Hematopoietic multipotent progenitor cell treated with erythropoietin and hydrocortisone succinate and interleukin-3 and kit ligand, for 6 days (in vitro differentiated cells): ENCODE measurements at regions not wholly inside any gene's neighbourhood (a gene's known extent, or its start where the extent isn't known, plus 50 kb on each side); places are given as distances from the start of the nearest gene placed in this dataset.

Experiments used
- DNase-seq: peaks from one replicate; pipeline ENCODE4 v3.0.0-alpha.2; 2015

DNA sequence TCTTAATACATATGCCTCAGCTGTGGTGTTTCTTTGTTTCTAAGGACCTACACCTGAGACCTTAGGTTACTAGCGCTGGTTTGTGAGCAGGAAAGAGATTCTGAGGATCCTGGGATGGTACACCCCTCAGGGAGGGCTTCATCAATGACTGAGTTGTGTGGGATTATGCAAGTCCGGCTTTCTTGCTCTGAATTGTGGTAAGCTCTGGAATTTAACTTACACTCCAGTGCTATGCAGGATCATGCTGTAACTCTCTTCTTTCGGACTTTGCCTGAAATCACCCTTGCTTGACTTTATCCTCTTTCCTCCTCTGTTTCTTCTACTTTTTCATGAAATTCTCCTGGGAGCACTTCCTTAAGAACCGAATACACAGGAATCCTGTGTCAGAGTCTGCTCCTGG lies 431.5 kb upstream of the BOD1L1 start:
- no peak for DNase-seq

DNA sequence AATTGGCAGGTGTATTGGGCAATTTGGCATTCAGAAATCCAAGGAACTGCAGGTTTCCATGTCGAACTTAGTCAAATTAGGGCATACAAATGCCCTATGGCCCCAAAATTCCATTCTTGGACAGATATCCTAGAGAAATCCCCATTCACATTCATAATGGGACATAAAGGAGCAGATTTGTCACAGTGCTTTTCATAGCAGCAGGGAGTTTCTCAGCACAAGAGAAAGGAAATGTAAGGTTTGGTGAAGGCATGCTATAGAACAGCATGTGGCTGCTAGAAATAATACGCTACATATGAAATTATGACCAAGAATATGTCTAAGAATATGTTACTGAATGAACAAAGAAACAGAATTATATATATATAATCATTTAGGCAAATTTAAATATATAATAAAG lies 437.5 kb upstream of the BOD1L1 start:
- DNase-seq: no peak

DNA sequence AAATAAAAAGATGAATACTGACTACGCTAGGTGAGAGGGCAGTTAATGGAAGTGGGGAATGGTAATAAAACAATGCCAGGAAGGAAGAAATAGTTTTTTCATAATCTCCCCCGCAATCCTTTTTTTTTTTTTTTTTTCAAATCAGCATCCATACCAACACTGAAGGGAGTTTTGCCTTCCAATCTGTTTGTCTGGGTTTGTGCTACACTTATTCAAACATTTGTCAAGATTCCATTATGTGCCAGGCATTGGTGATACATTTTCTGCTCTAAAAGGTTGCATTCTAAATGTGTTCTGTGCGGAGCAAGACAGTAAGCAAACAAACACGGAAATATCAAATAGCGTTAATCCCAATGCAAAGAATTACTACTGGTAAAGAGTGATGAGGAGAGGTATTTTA lies 437.9 kb upstream of the BOD1L1 start:
- no peak for DNase-seq

DNA sequence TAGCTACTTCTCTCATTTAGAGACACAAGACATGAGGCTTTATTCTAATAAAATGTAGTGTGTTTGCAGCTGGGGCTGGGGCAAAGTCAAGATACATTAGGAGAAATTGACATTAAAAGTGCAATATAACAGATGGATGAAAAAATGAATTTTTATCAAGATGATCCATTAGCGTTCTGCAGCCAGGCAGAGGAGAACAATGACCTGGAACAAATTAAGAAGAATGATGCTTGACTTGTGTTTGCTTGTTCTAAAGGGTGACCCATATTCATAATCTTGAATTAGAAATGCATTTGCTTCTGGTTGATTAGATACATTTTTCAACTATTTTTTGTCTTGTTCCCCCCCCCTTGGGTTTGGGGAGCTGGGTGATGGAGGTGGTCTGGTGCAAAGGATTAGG lies 439.5 kb upstream of the BOD1L1 start:
- no peak for DNase-seq

DNA sequence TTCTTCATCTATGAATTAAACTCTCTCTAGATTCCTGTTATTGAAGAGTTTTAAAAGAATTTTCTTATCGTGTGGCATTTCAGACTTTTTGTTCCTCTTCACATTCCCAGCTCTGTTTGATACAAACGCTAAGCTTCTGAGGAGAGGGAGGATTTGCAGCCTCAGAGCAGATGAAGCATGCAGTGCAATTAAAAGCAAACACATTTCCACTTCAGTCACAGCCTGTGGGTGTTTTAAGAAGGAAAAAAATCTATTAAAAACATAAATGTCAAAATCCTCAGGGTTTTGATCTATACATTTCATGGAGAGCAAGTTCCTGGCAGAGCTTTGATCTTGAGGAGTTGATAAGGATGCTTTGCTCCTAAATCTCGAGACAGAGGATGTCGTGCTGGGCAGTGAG lies 442.4 kb upstream of the BOD1L1 start:
- no peak for DNase-seq

DNA sequence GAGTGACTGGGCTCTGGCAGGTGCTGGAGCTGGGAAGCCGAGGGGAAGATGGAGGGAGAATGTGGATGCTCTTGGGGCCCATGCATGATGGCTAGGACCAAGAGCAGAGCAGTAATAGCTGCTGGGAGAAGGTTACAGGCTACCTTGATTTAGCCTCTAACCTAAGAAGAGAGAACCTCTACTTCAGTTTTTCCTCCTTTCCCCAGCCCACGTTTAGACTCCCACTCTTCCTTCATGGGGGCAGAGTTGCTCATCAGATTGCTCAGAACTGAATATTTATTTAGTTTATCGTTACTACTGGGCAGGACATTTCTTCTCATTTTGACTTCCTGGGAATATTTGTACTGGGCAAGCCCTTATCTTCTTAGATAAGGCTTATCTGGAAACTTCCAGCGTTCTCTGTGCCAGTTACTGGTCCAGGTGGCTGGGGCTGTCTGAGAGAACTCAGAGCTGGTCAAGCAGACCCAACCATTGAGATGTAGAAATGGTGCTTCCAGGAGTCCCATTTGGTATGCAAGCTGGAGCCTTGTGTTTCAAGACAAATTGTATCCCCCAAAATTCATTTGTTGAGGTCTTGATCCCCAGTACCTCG lies 442.9 kb upstream of the BOD1L1 start:
- DNase-seq: no peak

DNA sequence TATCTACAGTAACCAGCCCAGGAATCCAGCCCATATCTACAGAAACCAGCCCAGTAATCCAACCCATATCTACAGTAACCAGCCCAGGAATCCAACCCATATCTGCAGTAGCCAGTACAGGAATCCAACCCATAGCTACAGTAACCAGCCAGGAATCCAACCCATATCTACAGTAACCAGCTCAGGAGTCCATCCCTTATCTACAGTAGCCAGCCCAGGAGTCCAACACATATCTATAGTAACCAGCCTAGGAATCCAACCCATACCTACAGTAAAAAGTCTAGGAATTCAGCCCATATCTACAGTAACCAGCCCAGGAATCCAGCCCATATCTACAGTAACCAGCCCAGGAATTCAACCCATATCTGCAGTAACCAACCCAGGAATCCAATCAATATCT lies 445.0 kb upstream of the BOD1L1 start:
- no peak for DNase-seq

DNA sequence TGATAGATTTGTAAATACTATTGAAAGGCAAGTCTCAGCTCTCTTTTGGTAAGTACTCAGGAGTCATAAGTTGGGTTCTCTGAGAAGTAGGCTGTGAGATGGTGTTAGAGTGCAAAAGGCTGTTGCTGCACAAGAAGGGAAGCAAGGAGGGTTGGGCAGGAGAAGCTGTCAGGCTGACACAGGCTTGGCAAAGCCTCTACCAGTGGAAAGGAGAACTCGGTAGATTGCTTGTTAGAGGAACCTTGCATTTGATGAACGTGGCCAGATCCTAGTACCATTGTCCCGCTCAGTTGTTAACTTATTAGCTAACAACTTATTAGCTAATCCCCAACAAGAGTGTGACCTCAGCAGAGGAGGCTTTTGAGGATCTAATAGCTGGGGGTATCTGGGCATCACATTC lies 449.3 kb upstream of the BOD1L1 start:
- no peak for DNase-seq

DNA sequence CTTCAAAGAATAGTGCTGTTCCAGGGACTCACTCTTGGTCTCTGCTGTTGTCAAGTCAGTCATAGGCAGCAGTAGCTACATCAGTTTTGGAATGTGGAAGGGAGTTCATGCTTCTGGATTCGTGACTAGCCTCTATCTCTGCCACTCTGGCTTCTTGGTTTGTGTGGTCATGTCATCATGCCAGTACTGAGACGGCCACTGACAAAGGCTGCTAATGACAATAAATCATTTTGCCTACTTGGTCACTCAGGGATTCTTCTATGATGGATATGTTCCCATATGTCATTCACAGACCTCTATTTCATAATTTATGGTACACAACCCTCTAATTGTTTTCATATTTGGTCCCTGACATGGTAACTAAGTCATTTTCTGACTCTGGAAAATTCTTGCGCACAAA lies 450.8 kb upstream of the BOD1L1 start:
- DNase-seq: no peak

DNA sequence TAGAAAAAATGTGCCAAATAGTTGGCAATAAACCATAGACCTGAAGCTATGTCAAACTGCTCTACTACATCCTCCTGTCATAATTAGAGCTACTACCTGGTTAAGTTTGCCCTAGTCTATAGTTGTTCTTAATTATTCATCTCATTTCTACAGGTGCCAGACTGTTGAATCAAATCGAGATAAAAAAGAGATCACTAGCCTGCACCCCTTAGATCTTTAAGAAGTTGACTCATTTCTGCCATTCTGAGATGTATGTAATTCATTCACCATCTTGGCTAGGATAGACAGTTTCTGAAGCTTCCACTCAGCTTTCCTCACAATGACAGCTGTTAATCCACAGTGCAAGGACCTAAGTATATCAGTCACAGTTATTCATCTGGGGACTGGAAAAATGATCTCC lies 452.1 kb upstream of the BOD1L1 start:
- no peak for DNase-seq

DNA sequence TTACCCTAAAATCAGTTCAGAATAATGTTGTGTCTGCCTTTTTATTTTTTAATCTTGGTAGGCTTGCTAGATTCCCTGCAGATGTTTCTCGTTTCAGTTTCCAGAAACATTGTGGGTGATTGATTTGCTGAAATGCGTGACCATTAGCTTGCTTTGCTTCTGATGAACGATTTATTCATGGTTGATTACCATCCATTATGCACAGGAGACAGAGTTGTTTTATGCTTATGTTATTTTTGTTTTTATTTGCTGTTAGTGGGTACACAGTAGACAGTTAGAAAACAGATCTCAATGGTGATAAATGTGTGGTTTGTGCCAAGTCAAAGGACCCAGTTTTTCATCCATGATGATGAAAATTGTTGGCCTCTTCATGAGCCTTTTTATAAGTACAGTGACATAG lies 455.6 kb upstream of the BOD1L1 start:
- no peak for DNase-seq

DNA sequence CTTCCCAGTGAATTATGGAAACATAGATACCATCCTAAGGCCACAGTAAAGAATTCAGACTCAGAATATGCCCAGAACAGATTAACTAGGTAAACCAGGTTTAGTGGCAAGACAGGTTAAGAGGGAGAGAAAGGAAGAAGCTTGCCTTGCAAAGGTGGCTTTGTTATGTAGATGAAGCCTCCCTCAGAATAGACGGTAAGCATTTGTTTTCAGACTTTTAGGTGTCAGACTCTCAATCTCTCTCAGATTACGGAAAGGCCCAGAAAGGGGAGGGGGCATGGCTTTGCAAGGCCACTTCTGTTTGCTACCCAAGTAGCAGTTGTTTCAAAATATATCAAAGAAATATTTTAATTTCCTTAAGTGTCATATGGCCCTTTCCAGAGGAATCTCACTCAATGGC lies 457.1 kb upstream of the BOD1L1 start:
- DNase-seq: no peak

DNA sequence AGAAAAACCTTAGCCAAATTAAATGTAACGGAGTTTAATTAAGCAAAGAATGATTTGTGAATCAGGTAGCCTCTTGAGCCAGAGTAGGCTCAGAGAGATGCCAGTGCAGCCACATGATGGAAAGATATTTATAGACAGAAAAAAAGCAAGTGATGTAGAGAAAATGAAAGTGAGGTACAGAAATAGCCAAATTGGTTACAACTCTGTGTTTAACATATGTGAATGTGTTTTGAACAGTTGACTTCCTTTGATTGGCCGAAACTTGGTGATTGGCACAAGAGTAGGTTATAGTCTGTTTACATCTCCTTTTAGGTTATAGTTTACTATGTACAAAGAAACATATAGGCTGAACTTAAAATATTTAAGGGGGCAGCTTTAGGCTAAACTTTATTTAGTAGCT lies 459.9 kb upstream of the BOD1L1 start:
- DNase-seq: no peak

DNA sequence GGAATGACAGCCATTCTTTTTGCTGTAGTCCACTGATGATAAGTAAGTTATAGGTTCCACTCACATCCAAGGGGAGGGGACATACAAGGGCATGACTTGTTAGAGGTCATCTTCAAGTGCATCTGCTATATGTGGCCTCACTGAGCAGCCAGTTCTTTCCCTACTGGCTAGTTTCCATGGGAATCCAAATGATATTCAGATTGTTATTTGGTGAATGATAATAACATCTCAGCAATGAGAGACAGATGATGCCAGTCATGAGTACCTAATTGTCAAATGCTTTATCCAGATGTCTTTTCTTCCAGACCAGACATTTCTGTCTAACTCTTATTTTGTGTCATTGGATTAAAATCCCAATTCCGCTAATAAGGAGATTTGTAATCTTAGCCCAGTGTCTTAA lies 460.4 kb upstream of the BOD1L1 start:
- DNase-seq: no peak

DNA sequence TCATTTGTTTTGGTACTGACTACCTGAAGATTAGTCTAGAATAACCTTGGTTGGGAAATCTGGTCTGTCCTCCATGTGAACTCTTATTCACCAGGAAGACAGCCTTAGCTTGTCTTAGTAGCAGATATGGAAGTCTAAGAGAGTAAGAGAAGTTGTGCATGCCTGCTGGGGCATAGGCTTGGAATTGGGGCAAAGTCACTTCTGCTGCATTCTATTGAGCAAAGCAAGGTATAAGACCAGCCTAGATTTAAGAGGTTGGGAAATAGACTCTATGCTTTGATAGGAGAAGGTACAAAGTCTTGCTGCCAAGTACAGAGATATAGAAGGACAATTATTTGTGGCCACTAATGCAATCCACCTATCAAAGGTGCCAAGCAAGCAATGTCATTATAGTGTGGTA lies 464.0 kb upstream of the BOD1L1 start:
- DNase-seq: no peak

DNA sequence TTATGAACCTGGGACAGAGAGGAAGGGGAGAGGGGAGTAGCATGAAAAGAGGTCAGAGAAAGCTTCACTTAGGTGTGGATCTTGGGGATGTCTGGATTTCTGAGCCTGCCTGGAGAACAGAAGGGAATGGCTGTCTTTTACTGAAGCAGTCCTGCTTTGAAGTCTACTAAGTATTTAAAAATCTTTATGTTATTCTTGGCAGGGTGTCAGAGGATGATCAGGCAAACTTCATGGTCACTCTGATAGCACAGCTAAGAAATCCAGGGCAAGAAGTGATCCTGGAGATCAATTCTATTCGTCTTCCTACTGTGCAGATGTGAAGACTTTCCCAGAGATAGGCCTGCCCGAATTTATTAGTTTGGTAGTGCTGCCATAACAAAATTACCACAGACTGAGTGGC lies 464.4 kb upstream of the BOD1L1 start:
- DNase-seq: no peak

DNA sequence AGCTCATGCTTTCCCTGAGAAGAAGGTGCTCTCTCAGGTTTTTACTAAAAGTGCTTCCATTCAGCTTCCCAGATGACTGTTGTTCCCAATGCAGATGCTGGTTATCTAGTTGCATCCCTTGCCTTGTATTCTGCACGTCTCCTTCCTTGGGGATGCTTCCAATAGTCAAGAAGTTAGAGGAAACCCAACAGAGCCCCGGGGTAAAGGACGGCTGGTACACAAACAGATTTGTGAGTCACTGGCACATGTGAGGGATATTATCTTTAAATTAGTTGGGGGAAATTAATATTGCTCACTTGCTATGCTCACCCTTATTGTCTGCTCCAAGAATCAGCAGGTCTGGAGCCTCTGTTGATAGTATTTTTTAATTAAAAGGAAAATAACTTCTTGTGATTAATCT lies 465.2 kb upstream of the BOD1L1 start:
- no peak for DNase-seq

DNA sequence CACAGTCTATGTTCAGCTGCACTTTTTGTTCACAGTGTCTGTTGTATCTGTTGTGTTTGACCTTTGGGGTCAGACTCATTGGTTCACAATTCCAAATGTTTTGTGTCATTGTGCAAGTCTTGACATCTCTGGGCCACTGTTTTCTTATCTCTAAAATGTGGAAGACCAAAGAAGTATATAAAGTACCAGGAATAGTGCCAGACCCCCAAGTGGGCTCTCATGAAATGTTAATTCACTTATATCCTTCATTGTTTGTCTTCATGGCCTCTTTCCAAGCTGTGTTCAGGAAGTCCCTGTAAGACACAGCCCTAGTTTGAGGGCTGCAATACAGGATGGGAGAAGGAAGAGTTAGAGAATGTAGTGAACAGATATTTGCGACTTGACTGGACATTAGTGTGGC lies 468.3 kb upstream of the BOD1L1 start:
- DNase-seq: no peak

DNA sequence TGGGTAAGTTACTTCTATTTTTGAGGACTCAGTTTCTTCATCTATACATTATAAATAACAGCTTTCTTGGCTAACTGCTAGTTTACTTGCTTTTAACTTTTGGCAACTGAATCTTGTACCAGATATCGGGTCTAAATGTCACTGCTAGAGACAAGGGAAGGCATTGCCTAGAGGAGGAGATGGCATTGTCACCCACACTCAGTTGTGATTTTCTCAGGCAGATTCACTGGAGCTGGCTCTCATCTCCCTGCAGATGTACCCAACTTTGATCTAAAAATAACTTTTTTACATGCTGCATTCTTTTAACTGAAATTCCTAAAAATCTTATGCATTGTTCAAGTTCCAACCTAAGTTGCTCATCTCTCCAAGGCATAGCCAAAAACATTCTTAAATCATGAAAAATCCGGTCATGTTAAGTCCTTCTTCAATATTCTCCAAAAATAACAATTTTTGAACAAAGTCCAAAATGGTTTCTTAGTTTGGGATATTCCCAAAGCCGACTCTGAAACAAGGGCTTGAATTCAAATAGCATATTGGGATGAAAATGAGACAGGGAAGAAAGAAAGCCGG lies 469.0 kb upstream of the BOD1L1 start:
- DNase-seq: no peak

DNA sequence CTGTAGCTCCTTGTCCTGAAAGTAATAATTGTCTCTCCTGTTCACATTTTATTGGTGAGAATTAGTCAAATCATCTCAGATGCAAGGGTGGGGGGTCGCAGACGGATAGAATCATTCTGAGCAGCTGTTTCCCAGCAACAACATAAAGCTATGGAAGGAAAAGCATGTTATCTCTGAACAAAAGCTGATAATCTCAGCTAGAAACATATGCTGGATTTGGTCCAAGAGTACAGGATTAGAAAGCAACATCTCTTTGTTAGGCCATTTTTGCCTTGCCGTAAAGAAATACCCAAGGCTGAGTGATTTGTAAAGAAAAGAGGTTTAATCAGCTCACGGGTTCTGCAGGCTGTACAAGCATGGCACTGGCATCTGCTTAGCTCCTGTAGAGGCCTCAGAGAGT lies 472.8 kb upstream of the BOD1L1 start:
- DNase-seq: no peak

DNA sequence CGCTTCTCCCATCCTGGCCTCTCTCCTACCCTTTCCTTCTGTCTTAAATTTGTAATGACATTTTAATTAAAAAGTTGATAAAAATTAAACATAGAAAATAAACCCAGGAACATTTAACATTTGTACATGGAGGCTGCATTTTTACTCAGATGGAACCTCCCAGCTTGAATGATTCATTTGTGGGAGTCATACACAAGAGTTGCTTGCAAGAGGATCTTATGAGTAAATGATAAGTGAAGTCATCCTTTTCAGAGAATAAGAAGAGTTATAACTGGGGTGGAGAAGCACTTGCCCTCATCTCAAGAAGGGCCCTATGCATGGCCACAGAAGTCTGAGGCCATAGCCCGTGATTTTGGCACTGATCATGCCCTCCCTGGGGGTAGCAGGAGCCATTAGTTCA lies 482.9 kb upstream of the BOD1L1 start:
- DNase-seq: no peak

DNA sequence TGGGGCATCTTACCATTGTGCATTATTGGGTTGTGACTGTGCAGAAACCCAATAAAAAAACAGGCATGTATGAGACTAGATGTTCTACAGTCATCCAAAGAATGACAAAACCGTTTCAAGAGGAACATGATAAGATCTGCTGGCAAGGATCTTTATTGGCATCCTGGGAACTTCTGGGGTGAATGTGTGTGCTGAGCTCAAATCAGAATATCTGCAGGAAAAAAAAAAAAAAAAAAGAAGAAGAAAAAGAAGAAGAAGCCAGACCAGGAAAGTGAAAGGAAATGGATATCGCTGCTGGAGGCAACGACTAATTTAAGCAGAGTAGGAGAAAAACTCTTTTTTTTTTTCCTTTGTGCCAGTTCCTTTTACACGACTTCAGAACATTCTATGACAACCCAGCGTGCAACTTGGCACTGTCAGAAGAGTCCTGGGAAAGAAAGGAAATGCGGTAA lies 484.2 kb upstream of the BOD1L1 start:
- peak; percentile 5 for DNase-seq

DNA sequence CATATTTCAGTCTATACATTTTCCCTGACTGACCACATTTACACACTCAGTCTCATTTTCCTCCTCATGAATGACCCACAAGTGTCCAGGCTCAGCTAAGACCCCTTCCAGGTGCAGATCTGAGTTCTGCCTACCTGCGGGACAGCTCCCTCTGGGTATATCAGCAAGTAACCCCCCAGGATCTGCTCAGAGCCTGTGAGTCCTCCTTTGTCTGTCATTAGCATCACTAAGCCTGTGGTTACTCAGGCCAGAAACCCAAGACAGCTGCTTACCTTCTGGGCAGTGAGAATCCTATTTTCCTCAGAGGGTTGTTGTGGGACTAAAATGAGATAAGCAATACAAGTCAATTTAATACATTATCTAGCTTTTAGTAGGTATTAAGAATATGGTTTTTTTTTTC lies 487.6 kb upstream of the BOD1L1 start:
- no peak for DNase-seq

DNA sequence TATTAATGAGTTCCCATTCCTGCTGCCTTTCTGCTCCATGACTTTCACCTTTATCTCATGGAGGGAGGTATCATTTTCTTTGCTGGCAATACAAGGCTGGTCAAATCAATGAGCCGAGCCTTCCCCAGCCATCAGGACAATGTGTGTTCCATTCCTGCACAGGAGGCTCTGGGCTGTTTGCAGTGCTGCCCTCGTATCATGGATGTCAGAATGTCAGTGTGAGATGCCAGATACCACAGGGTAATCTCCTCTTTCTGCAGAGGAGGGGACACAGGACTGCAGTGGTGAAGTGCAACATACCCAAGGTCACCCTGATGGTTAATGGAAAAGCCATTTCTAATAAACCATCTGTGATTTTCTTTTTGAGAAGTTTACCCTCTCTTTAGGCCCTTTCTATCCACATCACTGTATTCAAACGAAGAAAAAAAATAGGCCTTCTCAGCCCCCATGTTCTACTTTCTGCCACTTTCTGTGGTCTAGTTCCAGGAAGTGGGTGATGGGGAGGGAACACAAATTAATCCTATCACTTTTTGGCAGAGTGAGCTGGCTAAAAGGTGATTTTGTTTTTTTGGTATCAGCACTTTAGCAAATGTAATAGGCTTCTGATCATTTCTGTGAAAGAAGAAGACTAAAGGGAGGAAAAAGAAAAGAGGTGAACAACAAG lies 490.2 kb upstream of the BOD1L1 start:
- peak; percentile 5 for DNase-seq

DNA sequence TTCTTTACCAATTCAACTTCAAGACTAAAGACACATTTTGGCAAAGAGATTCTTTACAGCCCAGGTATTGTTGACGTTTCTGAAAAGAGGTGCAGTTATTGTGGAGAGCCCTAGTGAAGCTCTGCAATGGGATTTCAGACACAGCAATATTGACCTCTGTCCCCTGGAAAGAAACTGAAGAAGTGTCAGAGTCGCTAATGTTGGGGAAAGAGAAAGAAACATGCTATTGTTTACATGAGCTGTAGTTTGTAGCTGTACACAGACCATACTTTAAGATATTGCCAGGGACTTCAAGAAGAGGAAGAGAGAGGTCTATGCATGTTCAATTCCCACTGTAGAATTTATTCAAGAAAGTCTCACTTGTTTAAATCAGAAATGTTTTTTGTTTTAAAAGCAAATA lies 497.3 kb upstream of the BOD1L1 start:
- no peak for DNase-seq
